HT1080 (cell line): ENCODE measurements at regions not wholly inside any gene's neighbourhood (a gene's known extent, or its start where the extent isn't known, plus 50 kb on each side); places are given as distances from the start of the nearest gene placed in this dataset.

ENCODE experiments used
- DNase-seq: peaks from one replicate; pipeline ENCODE4 v3.0.0-alpha.2; 2015; ENCODE audit warnings: low read depth

- no peak for DNase-seq
Measured at GRCh38 chr14:97253756-97254155, 456.6 kb downstream of the VRK1 start.

DNA sequence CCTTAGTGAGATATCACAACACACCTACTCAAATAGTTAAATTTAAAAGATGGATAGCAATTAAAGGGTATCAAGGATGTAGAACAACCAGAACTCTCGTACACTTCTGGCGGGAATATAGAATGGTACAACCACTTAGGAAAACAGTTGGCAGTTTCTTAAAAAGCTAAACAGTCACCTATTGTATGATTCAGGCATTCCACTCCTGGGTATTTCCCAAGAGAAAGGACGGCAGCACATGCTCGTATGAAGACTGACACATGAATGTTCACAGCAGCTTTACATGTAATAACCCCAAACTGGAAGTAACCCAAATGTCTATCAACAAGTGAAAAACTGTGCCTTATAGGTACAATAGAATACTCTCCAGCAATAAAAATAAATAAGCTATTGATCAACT is 465.2 kb downstream of the VRK1 start:
- no peak for DNase-seq

- DNase-seq: no peak
Measured at GRCh38 chr14:97264516-97265230, 467.5 kb downstream of the VRK1 start.

DNA sequence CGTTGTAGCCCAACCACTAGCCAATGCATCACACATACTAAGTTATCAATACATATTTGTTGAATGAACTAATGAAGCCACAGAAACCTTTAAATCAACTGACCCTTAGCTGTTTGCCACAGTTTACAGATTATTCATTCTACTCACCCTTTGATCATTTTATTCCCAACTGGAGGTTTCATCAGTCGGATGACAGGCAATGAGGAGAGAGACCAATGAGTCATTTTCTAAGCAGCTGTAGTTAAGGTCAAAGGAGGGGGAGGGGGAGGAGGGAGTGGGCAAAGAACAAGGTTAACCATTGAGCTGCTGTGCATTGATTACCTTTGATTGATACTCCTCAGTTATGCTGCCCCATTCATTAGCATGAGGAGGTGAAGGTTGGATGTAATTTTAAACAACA is 469.5 kb downstream of the VRK1 start:
- DNase-seq: peak; percentile 58

- no peak for DNase-seq
Measured at GRCh38 chr14:97267509-97267908, 470.3 kb downstream of the VRK1 start.

GRCh38 chr14:97268097-97268496 is 470.9 kb downstream of the VRK1 start:
- DNase-seq: no peak

DNA sequence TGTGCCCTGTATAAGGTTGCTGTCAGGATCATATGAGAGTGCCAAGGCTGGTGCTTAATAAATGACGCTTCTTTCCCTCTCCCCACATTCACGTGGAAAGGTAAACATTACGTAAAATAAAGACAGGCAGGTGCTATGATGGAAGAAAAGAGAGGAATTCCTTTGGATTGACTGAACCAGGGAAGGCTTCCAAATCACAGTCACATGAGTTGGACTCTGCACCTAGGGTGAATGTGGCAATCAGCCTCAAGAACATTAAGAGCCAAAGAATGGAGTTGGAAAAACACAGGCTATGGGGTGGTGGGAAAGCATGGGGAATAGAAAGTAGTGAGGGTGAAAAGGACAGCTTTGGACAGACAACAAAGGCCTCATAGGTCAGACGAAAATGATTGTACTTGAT is 473.1 kb downstream of the VRK1 start:
- DNase-seq: no peak

- no peak for DNase-seq
Measured at GRCh38 chr14:97271451-97271960, 474.3 kb downstream of the VRK1 start.

GRCh38 chr14:97273540-97273939 is 476.4 kb downstream of the VRK1 start:
- DNase-seq: no peak

GRCh38 chr14:97274626-97275025 is 477.4 kb downstream of the VRK1 start:
- no peak for DNase-seq

DNA sequence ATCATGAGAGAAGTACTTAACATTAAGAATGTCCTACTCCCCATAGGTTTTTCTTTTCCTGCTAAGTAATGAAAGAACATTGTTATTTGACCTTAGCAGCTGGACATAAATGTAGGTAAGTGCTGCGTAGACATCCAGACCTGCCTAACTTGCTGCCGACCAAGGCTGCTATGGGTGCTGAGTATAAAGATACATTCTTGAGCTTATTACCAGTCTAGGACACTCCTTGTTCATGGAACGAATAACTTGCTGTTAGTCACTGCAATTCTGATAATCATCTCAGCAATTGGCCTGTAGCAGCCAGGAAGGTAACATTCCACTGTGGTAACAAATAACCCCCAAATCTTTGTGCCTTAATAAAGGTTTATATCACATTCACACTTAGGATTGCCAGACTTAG is 478.1 kb downstream of the VRK1 start:
- no peak for DNase-seq

GRCh38 chr14:97276573-97276972 is 479.4 kb downstream of the VRK1 start:
- DNase-seq: peak; percentile 73

DNA sequence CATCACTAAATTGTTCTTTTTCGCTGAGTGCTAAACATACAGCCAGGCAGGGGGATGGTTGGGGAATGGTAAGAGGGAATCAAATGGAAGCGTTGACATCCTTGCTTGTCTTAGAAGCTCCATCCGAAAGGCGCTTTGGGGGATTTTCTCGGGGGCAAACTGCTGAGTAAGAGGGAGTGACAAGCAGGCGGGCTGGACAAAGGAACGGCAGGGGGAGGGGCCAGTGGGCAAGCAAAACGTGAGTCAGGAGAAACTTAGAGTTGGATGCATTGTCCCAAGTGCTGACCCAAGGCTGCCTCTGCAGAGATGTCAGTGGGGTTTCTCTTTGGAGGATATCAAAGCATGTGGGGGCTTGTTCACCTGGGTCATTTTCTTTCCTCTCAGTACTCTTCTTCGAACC is 480.5 kb downstream of the VRK1 start:
- DNase-seq: no peak

GRCh38 chr14:97280526-97280925 is 483.3 kb downstream of the VRK1 start:
- DNase-seq: peak; percentile 44

DNA sequence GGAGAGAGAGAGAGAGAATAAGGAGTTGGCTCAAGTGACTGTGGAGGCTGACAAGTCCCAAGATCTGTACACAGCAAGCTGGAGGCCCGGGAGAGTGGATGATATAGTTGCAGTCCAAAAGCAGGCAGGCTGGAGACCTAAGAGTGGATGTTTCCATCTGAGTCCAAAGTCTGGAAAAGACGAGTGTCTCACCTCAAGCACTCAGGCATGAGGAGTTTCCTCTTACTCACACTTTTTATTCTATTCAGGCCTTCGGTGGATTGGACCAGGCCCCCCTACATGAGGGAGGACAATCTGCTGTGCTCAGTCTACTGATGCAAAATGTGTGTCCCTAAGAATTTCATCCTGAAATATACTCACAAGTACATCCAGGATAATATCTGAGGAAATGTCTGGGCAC is 484.6 kb downstream of the VRK1 start:
- no peak for DNase-seq

DNA sequence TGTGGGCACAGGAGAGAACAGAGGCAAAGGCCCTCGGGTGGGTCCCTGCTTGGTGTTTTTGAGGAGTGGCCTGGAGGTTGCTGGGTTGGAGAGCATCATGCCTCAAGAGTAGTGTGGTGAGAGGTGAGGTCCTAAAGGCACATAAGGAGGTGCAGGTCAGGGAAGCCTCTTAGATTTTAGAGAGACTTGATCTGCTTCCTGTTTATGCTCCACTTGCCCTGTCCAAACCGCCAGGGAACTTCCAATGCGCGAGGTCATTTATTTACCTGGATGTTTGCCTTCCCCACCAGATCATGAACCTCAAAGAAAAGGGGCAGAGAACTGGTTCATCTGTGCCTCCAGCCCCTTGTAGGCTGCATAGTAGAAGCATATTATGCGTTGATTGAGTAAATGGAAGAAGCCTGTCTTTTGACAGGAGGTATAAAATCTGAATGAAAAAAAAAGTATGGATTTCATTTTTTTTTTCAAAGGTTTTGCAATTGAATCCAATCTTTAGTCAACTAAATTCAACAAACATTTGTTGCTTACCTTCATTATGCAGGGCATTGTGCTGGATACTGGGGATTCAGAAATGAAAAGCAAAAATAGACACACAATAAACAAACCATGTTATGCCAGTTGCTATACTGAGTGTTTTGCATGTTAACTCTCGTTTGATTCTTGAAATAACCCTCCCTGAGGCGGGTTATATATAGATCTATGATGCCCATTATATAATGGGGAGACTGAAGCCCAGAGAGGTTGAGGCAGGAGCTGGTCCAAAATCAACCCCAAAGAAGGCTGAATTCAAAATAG is 485.2 kb downstream of the VRK1 start:
- DNase-seq: no peak

DNA sequence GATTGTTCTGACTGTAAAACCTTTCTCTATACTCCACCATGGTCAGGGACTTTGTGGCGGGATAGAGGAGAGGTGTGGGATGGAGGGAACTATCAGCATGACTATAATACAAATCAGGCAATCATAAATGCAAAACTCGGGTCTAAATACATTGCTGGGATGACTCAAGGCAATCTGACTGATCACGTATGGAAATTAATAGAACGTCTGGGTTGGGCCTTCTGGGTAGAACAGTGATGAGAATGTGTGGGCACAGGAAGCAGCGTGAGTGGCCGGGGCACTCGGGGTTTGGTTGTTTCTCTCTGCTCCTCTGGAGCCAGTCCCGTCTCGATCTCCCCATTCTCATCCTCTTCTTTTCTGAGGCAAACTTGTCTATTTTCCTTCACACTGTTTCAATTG is 485.8 kb downstream of the VRK1 start:
- DNase-seq: no peak

GRCh38 chr14:97283426-97283825 is 486.2 kb downstream of the VRK1 start:
- peak; percentile 32 for DNase-seq

DNA sequence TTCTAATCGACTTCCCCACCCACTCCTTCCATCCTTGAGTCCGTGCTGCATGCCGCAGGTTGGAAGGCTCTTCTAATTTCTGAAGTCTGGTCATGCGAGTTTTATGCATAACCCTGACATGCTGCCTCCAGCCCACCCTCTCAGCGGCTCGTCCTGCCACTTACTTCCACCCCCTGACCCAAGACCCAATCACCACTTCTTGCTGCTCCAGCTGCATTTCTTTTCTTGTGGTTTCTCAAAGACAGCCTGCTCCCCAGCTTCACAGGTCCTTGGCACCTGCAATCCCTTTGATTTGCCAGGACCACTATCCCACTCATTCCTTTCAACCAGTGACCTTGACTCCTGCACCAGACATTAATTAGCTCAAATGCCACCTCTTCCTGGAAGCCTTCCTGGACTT is 486.7 kb downstream of the VRK1 start:
- no peak for DNase-seq

DNA sequence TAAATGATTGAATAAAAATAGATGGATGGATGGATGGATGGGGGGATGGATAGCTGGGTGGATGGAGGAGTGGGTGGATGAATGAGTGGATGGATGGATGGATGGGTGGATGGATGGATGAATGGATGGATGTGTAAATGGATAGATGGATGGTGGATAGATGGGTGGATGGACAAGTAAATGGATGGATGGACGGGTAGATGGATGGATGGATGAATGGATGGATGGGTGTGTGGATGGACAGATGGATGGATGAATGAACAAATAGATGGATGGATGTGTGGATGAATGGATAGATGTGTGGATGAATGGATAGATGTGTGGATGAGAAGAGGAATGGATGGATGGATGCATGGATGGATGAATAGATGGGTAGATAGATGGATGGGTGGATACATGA is 490.8 kb downstream of the VRK1 start:
- no peak for DNase-seq

DNA sequence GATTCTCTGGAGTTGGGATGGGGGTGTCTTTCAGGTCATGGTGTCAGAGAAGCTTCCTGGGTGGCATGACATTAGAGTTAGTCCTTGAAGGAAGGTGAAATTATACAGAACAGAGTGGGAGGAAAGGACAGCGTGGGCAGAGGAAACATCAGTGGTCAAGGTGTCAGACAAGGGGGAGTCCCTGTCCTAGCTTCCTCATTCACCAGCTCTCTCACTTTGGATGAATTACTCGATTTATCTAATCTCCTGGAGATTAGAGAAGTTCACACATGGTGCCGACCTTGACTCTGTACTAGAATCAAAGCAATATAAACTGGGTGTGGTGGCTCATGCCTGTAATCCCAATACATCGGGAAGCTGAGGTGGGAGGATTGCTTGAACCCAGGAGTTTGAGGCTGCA is 492.9 kb downstream of the VRK1 start:
- no peak for DNase-seq

GRCh38 chr14:97290977-97291376 is 493.8 kb downstream of the VRK1 start:
- DNase-seq: peak; percentile 76

DNA sequence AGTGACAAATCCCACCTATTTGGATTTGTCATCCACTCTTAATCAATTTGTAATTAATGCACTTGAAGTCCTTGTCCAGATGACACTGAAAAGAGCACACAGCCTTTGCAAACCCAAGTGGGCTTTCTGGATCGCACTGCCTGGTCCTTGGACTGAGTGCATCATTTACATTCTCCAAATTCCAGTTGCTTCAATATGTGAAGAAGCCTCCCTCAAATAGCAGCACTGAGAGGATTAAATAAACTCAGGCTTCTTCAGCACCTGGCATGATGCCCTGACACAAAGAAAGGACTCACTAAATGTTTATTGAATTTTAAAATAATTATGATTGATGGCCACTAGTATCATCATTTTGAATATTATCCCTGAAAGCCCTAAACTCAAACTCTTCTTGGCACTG is 496.5 kb downstream of the VRK1 start:
- no peak for DNase-seq
